GM21825 (cell line): ENCODE measurements at regions not wholly inside any gene's neighbourhood (a gene's known extent, or its start where the extent isn't known, plus 50 kb on each side); places are given as distances from the start of the nearest gene placed in this dataset.
"Not testable (repeated sequence)": the region's sequence is repeated elsewhere in the genome, so short reads cannot be mapped to it uniquely, and the experiment has no call there.

Experiments
- ATAC-seq: cut with Tn5 transposase; IDR thresholded peaks from one replicate; pipeline ENCODE4 v1.9.1; 2021; ENCODE audit warnings: mild to moderate bottlenecking, moderate library complexity; ENCODE audit not compliant: unreplicated experiment

GRCh38 chr5:109630093-109630492, 59.6 kb upstream of the MAN2A1 start:
- no peak for ATAC-seq

GRCh38 chr5:109628591-109628990, 61.1 kb upstream of the MAN2A1 start:
- ATAC-seq: no peak

GRCh38 chr5:109621266-109621665, 68.5 kb upstream of the MAN2A1 start:
- ATAC-seq: not testable (repeated sequence)

- no peak for ATAC-seq
Observed at GRCh38 chr5:109620651-109621050, 69.1 kb upstream of the MAN2A1 start.

GRCh38 chr5:109619606-109620005, 70.1 kb upstream of the MAN2A1 start:
- ATAC-seq: no peak

- no peak for ATAC-seq
Observed at GRCh38 chr5:109619021-109619460, 70.7 kb upstream of the MAN2A1 start.

GRCh38 chr5:109614981-109615380, 74.7 kb upstream of the MAN2A1 start:
- no peak for ATAC-seq

- ATAC-seq: no peak
Observed at GRCh38 chr5:109614301-109614700, 75.4 kb upstream of the MAN2A1 start.

GRCh38 chr5:109612278-109612905, 77.3 kb upstream of the MAN2A1 start:
- ATAC-seq: no peak

GRCh38 chr5:109611505-109611904, 78.2 kb upstream of the MAN2A1 start:
- no peak for ATAC-seq

- no peak for ATAC-seq
Observed at GRCh38 chr5:109611061-109611460, 78.7 kb upstream of the MAN2A1 start.

- no peak for ATAC-seq
Observed at GRCh38 chr5:109610581-109610980, 79.1 kb upstream of the MAN2A1 start.

GRCh38 chr5:109605207-109605730, 84.5 kb upstream of the MAN2A1 start:
- no peak for ATAC-seq

- no peak for ATAC-seq
Observed at GRCh38 chr5:109604758-109605157, 85.0 kb upstream of the MAN2A1 start.

- no peak for ATAC-seq
Observed at GRCh38 chr5:109601736-109602135, 88.0 kb upstream of the MAN2A1 start.

- no peak for ATAC-seq
Observed at GRCh38 chr5:109597893-109598292, 91.8 kb upstream of the MAN2A1 start.

- no peak for ATAC-seq
Observed at GRCh38 chr5:109594217-109594616, 95.5 kb upstream of the MAN2A1 start.

- ATAC-seq: no peak
Observed at GRCh38 chr5:109590799-109591198, 98.9 kb upstream of the MAN2A1 start.

- no peak for ATAC-seq
Observed at GRCh38 chr5:109589986-109590385, 99.7 kb upstream of the MAN2A1 start.

GRCh38 chr5:109589239-109589638, 100.5 kb upstream of the MAN2A1 start:
- no peak for ATAC-seq

GRCh38 chr5:109588281-109589035, 101.3 kb upstream of the MAN2A1 start:
- ATAC-seq: no peak

GRCh38 chr5:109584986-109585599, 104.6 kb upstream of the MAN2A1 start:
- no peak for ATAC-seq
